ENCODE measurements at regions not wholly inside any gene's neighbourhood (a gene's known extent, or its start where the extent isn't known, plus 50 kb on each side); places are given as distances from the start of the nearest gene placed in this dataset.

DNA sequence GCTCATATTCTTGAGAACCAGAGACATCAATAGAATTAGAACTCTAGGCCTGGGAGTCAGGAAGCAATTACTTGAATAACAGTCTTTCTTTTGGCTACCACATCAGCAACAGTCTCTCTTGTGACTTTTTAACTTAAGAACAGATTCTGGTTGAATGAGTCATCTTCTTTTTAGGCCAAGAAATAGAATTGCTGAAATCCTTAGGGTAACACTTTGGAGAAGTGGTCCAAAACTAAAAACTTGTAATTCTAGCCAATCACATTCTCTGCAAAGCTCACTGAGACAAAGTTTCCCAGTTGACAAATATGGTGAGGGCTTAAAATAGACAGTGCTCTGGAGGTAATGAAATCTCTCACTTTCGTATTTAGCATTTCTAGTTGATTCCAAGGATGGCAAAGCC lies 238.0 kb downstream of the SHOX2 start:
- TF ChIP-seq EZH2 (IDR thresholded peaks at IDR 0.05; ENCODE audit: low read length, missing control alignments): no peak
- TF ChIP-seq CTCF (conservative IDR thresholded peaks at IDR 0.05 in 1 of 2, IDR thresholded peaks at IDR 0.05 in 1 of 2; ENCODE audit: low read depth in 1 of 2, low read length in 2 of 2): no peak
- DNase-seq (ENCODE audit: low read depth in 2 of 2): peak; percentile 45 to 63
- no peak overlapping the region for H3K27ac ChIP-seq (ENCODE audit: insufficient read depth, low read length)

DNA sequence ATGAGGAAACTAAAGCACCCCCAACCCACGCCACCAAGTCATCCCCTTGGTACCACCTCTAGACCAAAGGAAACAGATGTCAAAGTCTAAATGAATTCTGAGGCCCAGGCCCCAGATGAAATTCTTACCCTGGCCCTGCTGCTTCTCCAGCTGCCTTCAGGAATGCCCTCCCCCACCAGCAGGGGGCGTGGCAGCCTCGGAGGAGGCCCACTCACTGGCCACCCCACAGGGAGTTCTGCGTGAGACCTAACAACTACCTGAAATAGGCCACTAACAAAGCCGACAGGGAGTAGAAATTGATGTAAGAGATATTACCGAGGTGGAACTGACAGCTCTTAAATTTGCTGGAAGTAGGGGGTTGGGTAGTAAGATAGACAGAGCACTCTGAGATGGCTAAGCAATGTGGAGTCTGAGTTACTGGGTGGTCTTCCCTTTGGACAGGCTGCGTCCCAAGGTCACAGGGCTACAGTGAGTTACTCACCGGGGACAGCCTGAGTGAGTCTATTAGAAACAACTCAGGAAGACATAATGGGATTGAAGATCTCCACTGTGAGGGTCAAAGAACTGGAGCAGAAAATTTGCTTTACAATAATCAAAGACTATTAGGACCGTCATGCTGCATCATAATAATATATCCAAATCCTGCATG lies 240.7 kb downstream of the SHOX2 start:
- Histone ChIP-seq H4K20me1 (ENCODE audit: control insufficient read depth, extremely low read depth, insufficient read depth, low read length) (no peaks in the 10 kb centered on the region), H2AFZ (ENCODE audit: low read length) (no peak overlapping the region), H3K4me3 (replicated peaks in 1 of 4; ENCODE audit: control extremely low read depth in 1 of 4, insufficient read depth in 1 of 4, low read depth in 3 of 4, low read length in 4 of 4) (no peak overlapping the region), H3K9ac (ENCODE audit: insufficient read depth, low read length) (no peak overlapping the region), H3K4me2 (ENCODE audit: extremely low read depth, insufficient read depth, low read length) (no peak overlapping the region), H3K36me3 (ENCODE audit: control insufficient read depth, insufficient read depth, low read length) (no peaks in the 10 kb centered on the region), H3K27ac (ENCODE audit: insufficient read depth, low read length) (no peak overlapping the region), H3K79me2 (ENCODE audit: control insufficient read depth, insufficient read depth, low read length) (no peaks in the 10 kb centered on the region), H3K9me3 (ENCODE audit: control insufficient read depth, insufficient read depth, low read depth, low read length) (no peaks in the 10 kb centered on the region), H3K27me3 (ENCODE audit: control insufficient read depth, insufficient read depth, low read length) (no peaks in the 10 kb centered on the region), H3K4me1 (ENCODE audit: control insufficient read depth, extremely low read depth, insufficient read depth, low read length) (no peaks in the 10 kb centered on the region)
- TF ChIP-seq CTCF (conservative IDR thresholded peaks at IDR 0.05 in 1 of 2, IDR thresholded peaks at IDR 0.05 in 1 of 2; ENCODE audit: low read depth in 1 of 2, low read length in 2 of 2) (peak; percentile 18 to 51), EZH2 (IDR thresholded peaks at IDR 0.05; ENCODE audit: low read length, missing control alignments) (no peak)
- DNase-seq (ENCODE audit: low read depth in 2 of 2): no peak

More for the DNA sequence above, 238.0 kb downstream of the SHOX2 start:
- Histone ChIP-seq H3K4me1 (ENCODE audit: control insufficient read depth, extremely low read depth, insufficient read depth, low read length) (no peaks in the 10 kb centered on the region), H3K36me3 (ENCODE audit: control insufficient read depth, insufficient read depth, low read length) (no peaks in the 10 kb centered on the region), H3K9me3 (ENCODE audit: control insufficient read depth, insufficient read depth, low read depth, low read length) (no peaks in the 10 kb centered on the region), H3K4me2 (ENCODE audit: extremely low read depth, insufficient read depth, low read length) (no peak overlapping the region), H4K20me1 (ENCODE audit: control insufficient read depth, extremely low read depth, insufficient read depth, low read length) (no peaks in the 10 kb centered on the region), H3K79me2 (ENCODE audit: control insufficient read depth, insufficient read depth, low read length) (no peaks in the 10 kb centered on the region), H3K9ac (ENCODE audit: insufficient read depth, low read length) (no peak overlapping the region), H3K27me3 (ENCODE audit: control insufficient read depth, insufficient read depth, low read length) (no peaks in the 10 kb centered on the region), H2AFZ (ENCODE audit: low read length) (no peak overlapping the region), H3K4me3 (replicated peaks in 1 of 4; ENCODE audit: control extremely low read depth in 1 of 4, insufficient read depth in 1 of 4, low read depth in 3 of 4, low read length in 4 of 4) (no peak overlapping the region)

DNA sequence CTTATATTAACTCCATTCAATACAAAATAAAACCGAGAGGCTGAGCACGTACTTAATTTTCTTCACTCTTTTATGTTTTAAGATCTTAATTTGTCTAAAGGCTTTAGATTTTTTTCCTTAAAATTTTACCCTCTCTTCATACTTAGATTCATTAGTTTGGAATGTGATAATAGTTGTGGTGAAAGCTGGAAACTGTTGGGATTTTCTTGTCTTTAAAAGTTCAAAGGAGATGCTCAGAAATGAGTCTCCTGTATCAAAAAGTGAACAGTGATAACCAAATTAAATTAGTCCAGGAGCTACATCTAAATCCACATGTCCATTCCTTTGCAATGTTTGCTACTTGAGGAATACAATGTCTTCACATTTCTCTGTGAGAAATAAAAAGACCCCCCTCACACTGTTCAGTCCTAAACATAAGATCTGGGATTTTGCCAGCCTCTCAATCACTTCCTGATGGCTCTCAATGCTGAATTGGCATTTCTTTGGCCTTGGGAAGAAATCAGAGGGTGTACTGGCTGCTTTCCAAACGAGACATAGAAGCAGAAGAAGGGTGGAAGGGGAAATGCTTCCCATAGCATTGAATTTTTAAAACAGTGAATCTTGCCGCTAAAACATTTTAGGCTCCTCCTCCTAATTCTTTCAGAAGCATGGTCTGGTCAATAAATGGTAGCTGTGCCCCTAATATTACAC lies 245.0 kb downstream of the SHOX2 start:
- no peak overlapping the region for H2AFZ ChIP-seq (ENCODE audit: low read length)
- TF ChIP-seq CTCF (conservative IDR thresholded peaks at IDR 0.05 in 1 of 2, IDR thresholded peaks at IDR 0.05 in 1 of 2; ENCODE audit: low read depth in 1 of 2, low read length in 2 of 2) (no peak), EZH2 (IDR thresholded peaks at IDR 0.05; ENCODE audit: low read length, missing control alignments) (no peak)
- H3K9me3 ChIP-seq (ENCODE audit: control insufficient read depth, insufficient read depth, low read depth, low read length): no peaks in the 10 kb centered on the region
- no peaks in the 10 kb centered on the region for H3K36me3 ChIP-seq (ENCODE audit: control insufficient read depth, insufficient read depth, low read length)
- no peak overlapping the region for H3K4me2 ChIP-seq (ENCODE audit: extremely low read depth, insufficient read depth, low read length)
- no peak overlapping the region for H3K9ac ChIP-seq (ENCODE audit: insufficient read depth, low read length)
- no peak overlapping the region for H3K4me3 ChIP-seq (replicated peaks in 1 of 4; ENCODE audit: control extremely low read depth in 1 of 4, insufficient read depth in 1 of 4, low read depth in 3 of 4, low read length in 4 of 4)
- H3K79me2 ChIP-seq (ENCODE audit: control insufficient read depth, insufficient read depth, low read length): no peaks in the 10 kb centered on the region
- no peaks in the 10 kb centered on the region for H3K27me3 ChIP-seq (ENCODE audit: control insufficient read depth, insufficient read depth, low read length)
- no peak overlapping the region for H3K27ac ChIP-seq (ENCODE audit: insufficient read depth, low read length)
- no peaks in the 10 kb centered on the region for H4K20me1 ChIP-seq (ENCODE audit: control insufficient read depth, extremely low read depth, insufficient read depth, low read length)
- no peaks in the 10 kb centered on the region for H3K4me1 ChIP-seq (ENCODE audit: control insufficient read depth, extremely low read depth, insufficient read depth, low read length)
- DNase-seq (ENCODE audit: low read depth in 2 of 2): no peak
